ENCODE measurements at regions not wholly inside any gene's neighbourhood (a gene's known extent, or its start where the extent isn't known, plus 50 kb on each side); places are given as distances from the start of the nearest gene placed in this dataset.

GRCh38 chr6:14834851-14835530 lies 410.9 kb upstream of the JARID2 start:
- DNase-seq (ENCODE audit: low spot score), result no peak

GRCh38 chr6:14837435-14837834 lies 408.4 kb upstream of the JARID2 start:
- DNase-seq (ENCODE audit: low spot score), result no peak

GRCh38 chr6:14838133-14838583 lies 407.7 kb upstream of the JARID2 start:
- DNase-seq (ENCODE audit: low spot score), result no peak

GRCh38 chr6:14841901-14842421 lies 403.9 kb upstream of the JARID2 start:
- peak; percentile 86 for DNase-seq (ENCODE audit: low spot score)

- no peak for DNase-seq (ENCODE audit: low spot score)
Observed at GRCh38 chr6:14844411-14844810, 401.5 kb upstream of the JARID2 start.

- peak; percentile 44 for DNase-seq (ENCODE audit: low spot score)
Observed at GRCh38 chr6:14848019-14848418, 397.9 kb upstream of the JARID2 start.

GRCh38 chr6:14849185-14849584 lies 396.7 kb upstream of the JARID2 start:
- no peak for DNase-seq (ENCODE audit: low spot score)

GRCh38 chr6:14851281-14851680 lies 394.6 kb upstream of the JARID2 start:
- DNase-seq (ENCODE audit: low spot score), result peak; percentile 28

GRCh38 chr6:14852375-14852774 lies 393.5 kb upstream of the JARID2 start:
- DNase-seq (ENCODE audit: low spot score), result no peak

GRCh38 chr6:14856177-14856576 lies 389.7 kb upstream of the JARID2 start:
- no peak for DNase-seq (ENCODE audit: low spot score)

GRCh38 chr6:14857001-14857400 lies 388.9 kb upstream of the JARID2 start:
- DNase-seq (ENCODE audit: low spot score), result no peak

- DNase-seq (ENCODE audit: low spot score), result no peak
Observed at GRCh38 chr6:14857501-14857900, 388.4 kb upstream of the JARID2 start.

- DNase-seq (ENCODE audit: low spot score), result no peak
Observed at GRCh38 chr6:14858808-14859207, 387.1 kb upstream of the JARID2 start.

- no peak for DNase-seq (ENCODE audit: low spot score)
Observed at GRCh38 chr6:14860774-14861173, 385.1 kb upstream of the JARID2 start.

GRCh38 chr6:14861491-14861943 lies 384.4 kb upstream of the JARID2 start:
- no peak for DNase-seq (ENCODE audit: low spot score)

GRCh38 chr6:14862845-14863244 lies 383.0 kb upstream of the JARID2 start:
- DNase-seq (ENCODE audit: low spot score), result no peak

- DNase-seq (ENCODE audit: low spot score), result no peak
Observed at GRCh38 chr6:14863902-14864850, 381.7 kb upstream of the JARID2 start.

- DNase-seq (ENCODE audit: low spot score), result peak; percentile 8
Observed at GRCh38 chr6:14865531-14866100, 380.3 kb upstream of the JARID2 start.

GRCh38 chr6:14867802-14868201 lies 378.1 kb upstream of the JARID2 start:
- no peak for DNase-seq (ENCODE audit: low spot score)

GRCh38 chr6:14871221-14871620 lies 374.6 kb upstream of the JARID2 start:
- no peak for DNase-seq (ENCODE audit: low spot score)

- no peak for DNase-seq (ENCODE audit: low spot score)
Observed at GRCh38 chr6:14873101-14873500, 372.8 kb upstream of the JARID2 start.

- DNase-seq (ENCODE audit: low spot score), result no peak
Observed at GRCh38 chr6:14873781-14874441, 372.0 kb upstream of the JARID2 start.
